CD4-positive, CD25-positive, alpha-beta regulatory T cell (primary cell): ENCODE measurements at regions not wholly inside any gene's neighbourhood (a gene's known extent, or its start where the extent isn't known, plus 50 kb on each side); places are given as distances from the start of the nearest gene placed in this dataset.

Experiments used
- ATAC-seq, 2 donors: fragments of 150-1000 bp; cut with Tn5 transposase; one replicate each; pipeline ENCODE4 v1.10.0; 2021; ENCODE audit warnings: low read depth in 2 of 2, moderate number of reproducible peaks in 2 of 2, moderate library complexity in 1 of 2
- DNase-seq, 3 donors: peaks; one replicate each; pipeline versions ENCODE4 v3.0.0 to v3.0.0-alpha.2; 2012 to 2022; ENCODE audit warnings: mixed read lengths in 1 of 3
- H3K27ac ChIP-seq: one replicate; pipeline ENCODE4 v1.7.0; 2013; ENCODE audit warnings: mild to moderate bottlenecking, low read length; ENCODE audit not compliant: insufficient read depth, poor library complexity, severe bottlenecking
- H3K27me3 ChIP-seq: one replicate; pipeline ENCODE4 v1.7.0; 2013; ENCODE audit warnings: low read length; ENCODE audit not compliant: control insufficient read depth, insufficient read depth
- H3K36me3 ChIP-seq: one replicate; pipeline ENCODE4 v1.7.0; 2013; ENCODE audit warnings: mild to moderate bottlenecking, low read length, moderate library complexity; ENCODE audit not compliant: control insufficient read depth, insufficient read depth
- H3K4me1 ChIP-seq: 2 replicates; pipeline ENCODE4 v1.7.0; 2013; ENCODE audit warnings: mild to moderate bottlenecking, low read length; ENCODE audit not compliant: insufficient read depth, control insufficient read depth, poor library complexity, severe bottlenecking
- H3K4me3 ChIP-seq: one replicate; pipeline ENCODE4 v1.7.0; 2013; ENCODE audit warnings: low read depth, mild to moderate bottlenecking, low read length, moderate library complexity
- H3K9me3 ChIP-seq, 2 experiments: 1 replicate in 1 of 2; 2 replicates in 1 of 2; pipeline ENCODE4 v1.7.0; 2013; ENCODE audit warnings: low read length in 2 of 2, mild to moderate bottlenecking in 1 of 2, moderate library complexity in 1 of 2; ENCODE audit not compliant: control insufficient read depth in 2 of 2
- H3K27ac Mint-ChIP-seq, 3 donors: one replicate each; pipeline ENCODE4 v1.8.0; 2020 to 2022; ENCODE audit warnings: mild to moderate bottlenecking in 3 of 3, mixed read lengths in 3 of 3, moderate library complexity in 2 of 3
- H3K27me3 Mint-ChIP-seq: one replicate; pipeline ENCODE4 v1.8.0; 2022; ENCODE audit warnings: mild to moderate bottlenecking, mixed read lengths
- H3K36me3 Mint-ChIP-seq: one replicate; pipeline ENCODE4 v1.8.0; 2020; ENCODE audit warnings: mixed read lengths
- H3K4me1 Mint-ChIP-seq, 4 donors: one replicate each; pipeline ENCODE4 v1.8.0; 2020 to 2022; ENCODE audit warnings: mixed read lengths in 4 of 4, mild to moderate bottlenecking in 1 of 4
- H3K4me3 Mint-ChIP-seq, 4 donors: one replicate each; pipeline ENCODE4 v1.8.0; 2020 to 2022; ENCODE audit warnings: mild to moderate bottlenecking in 4 of 4, mixed read lengths in 4 of 4, moderate library complexity in 3 of 4
- H3K9me3 Mint-ChIP-seq, 7 donors: one replicate each; pipeline ENCODE4 v1.8.0; 2020 to 2022; ENCODE audit warnings: mixed read lengths in 7 of 7, mild to moderate bottlenecking in 3 of 7, moderate library complexity in 2 of 7

GRCh38 chr10:31263903-31264302 is 55.1 kb upstream of the ZEB1 start:
- H3K4me3 Mint-ChIP-seq, result no peak overlapping the region
- H3K36me3 Mint-ChIP-seq, result peaks cover 3% of the 10 kb centered on the region
- peaks cover 0 to 2% (median 0%) of the 10 kb centered on the region in 7 donors for H3K9me3 Mint-ChIP-seq
- H3K4me1 ChIP-seq, result no peaks in the 10 kb centered on the region
- peaks cover 15% of the 10 kb centered on the region for H3K27me3 ChIP-seq
- H3K36me3 ChIP-seq, result no peaks in the 10 kb centered on the region
- ATAC-seq (no peak), DNase-seq (no peak)
- no peaks in the 10 kb centered on the region for H3K9me3 ChIP-seq
- no peak overlapping the region for H3K27ac Mint-ChIP-seq
- H3K4me1 Mint-ChIP-seq, result no peaks in the 10 kb centered on the region
- no peak overlapping the region for H3K4me3 ChIP-seq
- H3K27me3 Mint-ChIP-seq, result peaks cover 11% of the 10 kb centered on the region
- no peak overlapping the region for H3K27ac ChIP-seq

- Mint-ChIP-seq H3K4me1 (no peaks in the 10 kb centered on the region), H3K27ac (no peak overlapping the region), H3K27me3 (no peaks in the 10 kb centered on the region), H3K9me3 (peaks cover 0 to 13% (median 2%) of the 10 kb centered on the region in 7 donors), H3K36me3 (peaks cover 3% of the 10 kb centered on the region), H3K4me3 (no peak overlapping the region)
- no peak overlapping the region for H3K27ac ChIP-seq
- H3K9me3 ChIP-seq, result peaks cover 6 to 9% of the 10 kb centered on the region in 2 experiments
- ATAC-seq (no peak), DNase-seq (no peak)
- no peak overlapping the region for H3K4me3 ChIP-seq
- H3K4me1 ChIP-seq, result no peaks in the 10 kb centered on the region
- H3K36me3 ChIP-seq, result no peaks in the 10 kb centered on the region
- H3K27me3 ChIP-seq, result no peaks in the 10 kb centered on the region
These were observed 50.3 kb upstream of the ZEB1 start for GRCh38 chr10:31268444-31269303.
